ENCODE measurements at regions not wholly inside any gene's neighbourhood (a gene's known extent, or its start where the extent isn't known, plus 50 kb on each side); places are given as distances from the start of the nearest gene placed in this dataset.

GRCh38 chr10:118181021-118181420 is 134.3 kb upstream of the RAB11FIP2 start:
- intact Hi-C loops (cut with micrococcal nuclease), result no loop called here

- intact Hi-C loops (cut with micrococcal nuclease), result no loop called here
These were observed 128.4 kb upstream of the RAB11FIP2 start for GRCh38 chr10:118175148-118175547.

GRCh38 chr10:118173296-118173695 is 126.6 kb upstream of the RAB11FIP2 start:
- intact Hi-C loops (cut with micrococcal nuclease), result no loop called here

- intact Hi-C loops (cut with micrococcal nuclease), result no loop called here
These were observed 125.1 kb upstream of the RAB11FIP2 start for GRCh38 chr10:118171861-118172260.

GRCh38 chr10:118167056-118167700 is 120.4 kb upstream of the RAB11FIP2 start:
- intact Hi-C loops (cut with micrococcal nuclease), result no loop called here

- intact Hi-C loops (cut with micrococcal nuclease), result no loop called here
These were observed 116.5 kb upstream of the RAB11FIP2 start for GRCh38 chr10:118163217-118163616.

GRCh38 chr10:118161461-118162246 is 114.9 kb upstream of the RAB11FIP2 start:
- intact Hi-C loops (cut with micrococcal nuclease), result no loop called here

- intact Hi-C loops (cut with micrococcal nuclease), result no loop called here
These were observed 106.5 kb upstream of the RAB11FIP2 start for GRCh38 chr10:118153287-118153686.

GRCh38 chr10:118151461-118151860 is 104.7 kb upstream of the RAB11FIP2 start:
- intact Hi-C loops (cut with micrococcal nuclease), result no loop called here

- intact Hi-C loops (cut with micrococcal nuclease), result no loop called here
These were observed 101.5 kb upstream of the RAB11FIP2 start for GRCh38 chr10:118148247-118148646.

GRCh38 chr10:118145256-118145655 is 98.5 kb upstream of the RAB11FIP2 start:
- intact Hi-C loops (cut with micrococcal nuclease), result no loop called here

GRCh38 chr10:118141471-118141870 is 94.7 kb upstream of the RAB11FIP2 start:
- intact Hi-C loops (cut with micrococcal nuclease), result no loop called here

- intact Hi-C loops (cut with micrococcal nuclease), result no loop called here
These were observed 92.6 kb upstream of the RAB11FIP2 start for GRCh38 chr10:118139321-118139720.

- intact Hi-C loops (cut with micrococcal nuclease), result no loop called here
These were observed 81.9 kb upstream of the RAB11FIP2 start for GRCh38 chr10:118128675-118129074.

- intact Hi-C loops (cut with micrococcal nuclease), result no loop called here
These were observed 72.0 kb upstream of the RAB11FIP2 start for GRCh38 chr10:118118716-118119115.

- intact Hi-C loops (cut with micrococcal nuclease), result no loop called here
These were observed 70.1 kb upstream of the RAB11FIP2 start for GRCh38 chr10:118116715-118117449.

GRCh38 chr10:118116362-118116714 is 69.6 kb upstream of the RAB11FIP2 start:
- intact Hi-C loops (cut with micrococcal nuclease), result no loop called here

GRCh38 chr10:118115701-118116100 is 69.0 kb upstream of the RAB11FIP2 start:
- intact Hi-C loops (cut with micrococcal nuclease), result no loop called here

GRCh38 chr10:118114992-118115391 is 68.3 kb upstream of the RAB11FIP2 start:
- intact Hi-C loops (cut with micrococcal nuclease), result loop anchor here (5.0 kb wide), 1 partner anchor 68 kb away; the partner anchor contains the start of gene RAB11FIP2

GRCh38 chr10:118112543-118113125 is 65.9 kb upstream of the RAB11FIP2 start:
- intact Hi-C loops (cut with micrococcal nuclease), result loop anchor here (5.0 kb wide), 1 partner anchor 65 kb away; the partner anchor contains the start of gene RAB11FIP2

GRCh38 chr10:118110750-118111149 is 64.0 kb upstream of the RAB11FIP2 start:
- intact Hi-C loops (cut with micrococcal nuclease), result loop anchor here (5.0 kb wide), 1 partner anchor 63 kb away; the partner anchor contains the start of gene RAB11FIP2
